Stomach smooth muscle (tissue), 2 donors: ENCODE measurements at regions not wholly inside any gene's neighbourhood (a gene's known extent, or its start where the extent isn't known, plus 50 kb on each side); places are given as distances from the start of the nearest gene placed in this dataset.

Experiments used
- H3K27ac ChIP-seq: one replicate; pipeline ENCODE4 v1.7.0; 2013; ENCODE audit warnings: mild to moderate bottlenecking, low read length, inconsistent platforms
- H3K27me3 ChIP-seq, 2 donors: one replicate each; pipeline ENCODE4 v1.7.0; 2013; ENCODE audit warnings: low read length in 2 of 2; ENCODE audit not compliant: insufficient read depth in 2 of 2, control insufficient read depth in 1 of 2
- H3K36me3 ChIP-seq, 2 donors: one replicate each; pipeline ENCODE4 v1.7.0; 2013; ENCODE audit warnings: low read length in 2 of 2; ENCODE audit not compliant: control insufficient read depth in 2 of 2, insufficient read depth in 2 of 2
- H3K4me1 ChIP-seq: one replicate; pipeline ENCODE4 v1.7.0; 2013; ENCODE audit warnings: low read length; ENCODE audit not compliant: control insufficient read depth, insufficient read depth
- H3K4me3 ChIP-seq, 2 donors: one replicate each; pipeline ENCODE4 v1.7.0; 2013; ENCODE audit warnings: low read length in 2 of 2
- H3K9ac ChIP-seq, 2 donors: one replicate each; pipeline ENCODE4 v1.7.0; 2013; ENCODE audit warnings: low read length in 2 of 2, mild to moderate bottlenecking in 1 of 2
- H3K9me3 ChIP-seq, 2 donors: one replicate each; pipeline ENCODE4 v1.7.0; 2013; ENCODE audit warnings: low read length in 2 of 2; ENCODE audit not compliant: control insufficient read depth in 2 of 2
- donor health status: healthy.
- donor health status: Pancreatic carcinoma.

DNA sequence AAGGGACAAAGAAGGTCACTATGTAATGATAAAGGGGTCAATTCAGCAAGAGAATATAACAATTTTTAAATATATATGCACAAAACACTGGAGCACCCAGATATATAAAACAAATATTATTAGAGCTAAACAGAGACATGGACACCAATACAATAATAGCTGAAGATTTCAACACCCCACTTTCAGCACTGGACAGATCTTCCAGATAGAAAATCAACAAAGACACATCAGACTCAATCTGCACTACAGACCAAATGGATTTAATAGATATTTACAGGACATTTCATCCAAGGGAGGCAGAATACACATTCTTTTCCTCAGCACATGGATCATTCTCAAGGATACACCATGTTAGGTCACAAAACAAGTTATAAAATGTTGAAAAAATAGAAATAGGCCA is 111.4 kb downstream of the SOX3 start:
- no peaks in the 10 kb centered on the region for H3K4me1 ChIP-seq
- no peak overlapping the region for H3K4me3 ChIP-seq
- H3K9ac ChIP-seq, result no peak overlapping the region
- H3K27ac ChIP-seq, result no peak overlapping the region
- H3K9me3 ChIP-seq, result no peaks in the 10 kb centered on the region
- H3K36me3 ChIP-seq, result no peaks in the 10 kb centered on the region
- H3K27me3 ChIP-seq, result no peaks in the 10 kb centered on the region

DNA sequence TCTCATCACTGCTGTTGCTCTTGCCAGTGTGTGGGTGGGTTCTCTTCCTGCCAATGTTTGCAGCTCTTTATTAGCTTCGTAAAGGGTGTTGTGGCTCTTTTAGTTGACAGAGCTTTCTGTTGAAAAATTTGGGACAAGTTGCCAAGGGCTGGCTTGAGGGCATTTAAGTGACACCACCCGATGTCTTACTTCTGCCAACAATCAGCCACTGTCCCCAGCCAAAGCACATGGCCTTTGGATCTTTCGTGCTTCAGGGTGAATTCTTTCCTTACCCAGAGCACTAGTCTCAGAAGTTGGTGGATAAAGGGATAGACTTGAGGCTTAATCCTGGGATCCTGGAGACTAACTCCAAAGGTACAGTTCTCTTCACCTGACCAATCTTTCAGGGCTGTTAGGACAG is 113.6 kb downstream of the SOX3 start:
- H3K27me3 ChIP-seq, result no peaks in the 10 kb centered on the region
- no peak overlapping the region for H3K27ac ChIP-seq
- no peak overlapping the region for H3K4me3 ChIP-seq
- no peaks in the 10 kb centered on the region for H3K9me3 ChIP-seq
- H3K4me1 ChIP-seq, result no peaks in the 10 kb centered on the region
- no peak overlapping the region for H3K9ac ChIP-seq
- no peaks in the 10 kb centered on the region for H3K36me3 ChIP-seq

DNA sequence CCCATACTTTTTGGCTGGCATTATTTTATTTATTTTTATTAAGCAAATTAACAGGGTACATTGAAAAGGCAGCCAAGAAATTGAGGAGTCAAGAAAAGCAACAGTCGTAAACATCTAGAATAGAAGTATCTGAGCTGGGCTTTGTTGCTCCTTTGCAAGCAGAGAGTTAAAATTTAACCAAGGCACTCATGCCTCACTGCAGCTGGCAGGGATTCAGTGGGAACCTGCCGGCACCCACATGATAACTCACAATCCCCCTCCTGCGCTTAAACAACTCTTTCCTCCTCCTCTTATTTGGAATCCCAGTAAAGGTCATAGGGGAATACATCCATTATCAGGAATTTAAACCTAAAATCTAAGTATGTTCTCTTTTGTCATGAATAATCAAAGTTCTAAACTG is 115.5 kb downstream of the SOX3 start:
- H3K4me1 ChIP-seq, result no peaks in the 10 kb centered on the region
- H3K9me3 ChIP-seq, result no peaks in the 10 kb centered on the region
- no peak overlapping the region for H3K27ac ChIP-seq
- no peak overlapping the region for H3K9ac ChIP-seq
- H3K36me3 ChIP-seq, result no peaks in the 10 kb centered on the region
- no peak overlapping the region for H3K4me3 ChIP-seq
- H3K27me3 ChIP-seq, result no peaks in the 10 kb centered on the region

DNA sequence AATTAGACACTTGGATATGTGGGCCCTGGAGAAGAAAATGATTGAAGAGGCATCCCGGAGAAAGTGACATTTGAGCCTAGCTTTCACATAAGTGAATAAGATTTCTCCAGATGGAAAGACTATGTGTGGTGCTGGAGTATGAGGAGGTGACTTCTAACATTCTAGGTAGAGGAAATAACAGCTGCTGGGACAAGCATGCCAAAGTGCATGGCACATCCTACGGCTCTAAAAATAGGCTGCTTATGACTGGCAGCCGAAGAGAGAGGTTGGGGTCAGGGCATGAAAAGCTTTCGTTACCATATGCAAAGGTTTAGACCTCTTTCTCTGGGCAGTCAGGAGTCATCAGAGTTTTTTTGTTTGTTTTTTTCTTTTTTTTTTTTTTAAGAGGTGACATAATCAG is 142.0 kb downstream of the SOX3 start:
- H3K9ac ChIP-seq, result no peak overlapping the region
- H3K4me3 ChIP-seq, result no peak overlapping the region
- no peak overlapping the region for H3K27ac ChIP-seq
- H3K36me3 ChIP-seq, result no peaks in the 10 kb centered on the region
- H3K27me3 ChIP-seq, result peaks cover 0 to 3% of the 10 kb centered on the region in 2 donors
- no peaks in the 10 kb centered on the region for H3K4me1 ChIP-seq
- H3K9me3 ChIP-seq, result no peaks in the 10 kb centered on the region

DNA sequence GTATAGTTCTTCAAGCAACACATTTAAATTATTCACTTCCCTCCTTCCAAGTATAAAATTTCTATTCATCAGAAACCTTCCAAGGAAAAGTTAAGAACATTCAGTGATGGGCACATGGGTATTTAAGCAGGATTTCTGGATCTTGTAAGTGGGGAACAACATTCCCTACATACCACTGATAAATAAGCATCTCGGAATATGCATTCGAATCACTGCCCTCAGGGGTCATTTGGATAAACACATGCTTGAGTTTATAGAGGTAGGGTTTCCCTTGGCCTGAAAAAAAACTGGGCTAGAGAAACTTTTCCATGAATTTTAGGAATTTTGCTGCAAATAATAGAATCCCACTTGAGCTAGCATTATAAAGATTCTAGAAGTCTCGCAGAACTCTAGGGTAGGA is 143.9 kb downstream of the SOX3 start:
- H3K9ac ChIP-seq, result no peak overlapping the region
- no peak overlapping the region for H3K27ac ChIP-seq
- peaks cover 0 to 4% of the 10 kb centered on the region in 2 donors for H3K27me3 ChIP-seq
- no peaks in the 10 kb centered on the region for H3K9me3 ChIP-seq
- no peak overlapping the region for H3K4me3 ChIP-seq
- no peaks in the 10 kb centered on the region for H3K36me3 ChIP-seq
- no peaks in the 10 kb centered on the region for H3K4me1 ChIP-seq

DNA sequence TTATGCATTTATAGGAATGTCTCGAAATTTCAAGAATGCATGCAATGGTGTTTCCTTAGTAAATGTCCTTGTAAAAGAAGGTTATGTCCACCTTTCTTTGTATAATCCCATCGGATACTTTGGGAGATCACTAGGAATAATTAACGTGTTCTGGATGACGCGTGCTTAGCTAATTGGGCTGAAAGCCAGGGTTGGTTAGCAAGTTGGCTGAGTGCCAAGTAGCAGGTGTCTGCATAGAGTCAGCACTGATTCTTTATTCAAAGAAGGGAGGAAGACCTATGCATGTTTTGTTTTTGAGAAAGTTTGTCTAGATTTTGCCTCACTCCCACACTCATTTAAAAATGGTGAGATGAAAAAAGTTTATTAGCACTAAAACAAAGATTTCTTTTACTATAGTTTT is 144.6 kb downstream of the SOX3 start:
- Histone ChIP-seq H3K36me3 (no peaks in the 10 kb centered on the region), H3K9ac (no peak overlapping the region), H3K4me1 (no peaks in the 10 kb centered on the region), H3K9me3 (no peaks in the 10 kb centered on the region), H3K27me3 (peaks cover 0 to 5% of the 10 kb centered on the region in 2 donors), H3K4me3 (no peak overlapping the region), H3K27ac (no peak overlapping the region)

DNA sequence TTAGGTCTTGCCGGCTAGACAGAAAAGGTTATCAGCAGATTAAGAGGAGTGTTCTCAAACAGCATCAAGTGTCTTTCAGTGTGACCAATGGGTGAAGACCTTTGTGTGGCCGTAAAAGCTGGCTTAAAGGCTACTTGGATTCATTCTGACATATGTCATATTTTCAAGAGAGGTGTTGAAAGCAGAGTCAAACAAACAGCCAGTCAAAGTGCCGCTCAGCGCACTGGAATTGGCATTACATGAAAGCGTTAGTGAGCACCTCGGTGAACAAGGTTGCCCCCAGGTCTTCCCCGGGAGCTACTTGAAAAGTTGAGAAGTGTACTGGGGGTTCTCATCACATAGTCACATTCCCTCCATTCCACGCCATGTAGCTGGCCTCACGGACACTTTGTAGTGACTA is 148.9 kb downstream of the SOX3 start:
- no peaks in the 10 kb centered on the region for H3K4me1 ChIP-seq
- H3K4me3 ChIP-seq, result no peak overlapping the region
- H3K9ac ChIP-seq, result no peak overlapping the region
- no peaks in the 10 kb centered on the region for H3K9me3 ChIP-seq
- H3K36me3 ChIP-seq, result no peaks in the 10 kb centered on the region
- peaks cover 0 to 9% of the 10 kb centered on the region in 2 donors for H3K27me3 ChIP-seq
- H3K27ac ChIP-seq, result no peak overlapping the region

DNA sequence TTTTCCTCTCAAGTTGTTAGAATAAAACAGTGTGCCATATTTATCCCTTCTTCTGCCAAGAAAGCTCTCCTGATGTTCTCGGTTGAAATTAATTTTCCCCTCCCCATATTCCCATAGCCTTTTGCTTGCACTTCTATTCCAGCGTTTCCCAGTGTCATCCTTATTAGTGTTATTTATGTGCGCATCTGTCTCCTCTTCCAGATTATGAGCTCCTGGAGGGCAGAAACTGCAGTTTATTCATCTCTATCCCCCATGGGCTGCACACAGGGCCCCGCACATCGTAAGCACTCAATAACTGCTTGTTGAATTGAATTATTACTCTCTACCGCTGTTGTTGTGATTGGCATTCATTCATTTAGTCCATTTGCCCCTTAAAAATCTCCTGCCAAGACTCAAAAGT is 149.4 kb downstream of the SOX3 start:
- Histone ChIP-seq H3K4me1 (no peaks in the 10 kb centered on the region), H3K4me3 (no peak overlapping the region), H3K9ac (no peak overlapping the region), H3K9me3 (no peaks in the 10 kb centered on the region), H3K27me3 (peaks cover 0 to 9% of the 10 kb centered on the region in 2 donors), H3K27ac (no peak overlapping the region), H3K36me3 (no peaks in the 10 kb centered on the region)

DNA sequence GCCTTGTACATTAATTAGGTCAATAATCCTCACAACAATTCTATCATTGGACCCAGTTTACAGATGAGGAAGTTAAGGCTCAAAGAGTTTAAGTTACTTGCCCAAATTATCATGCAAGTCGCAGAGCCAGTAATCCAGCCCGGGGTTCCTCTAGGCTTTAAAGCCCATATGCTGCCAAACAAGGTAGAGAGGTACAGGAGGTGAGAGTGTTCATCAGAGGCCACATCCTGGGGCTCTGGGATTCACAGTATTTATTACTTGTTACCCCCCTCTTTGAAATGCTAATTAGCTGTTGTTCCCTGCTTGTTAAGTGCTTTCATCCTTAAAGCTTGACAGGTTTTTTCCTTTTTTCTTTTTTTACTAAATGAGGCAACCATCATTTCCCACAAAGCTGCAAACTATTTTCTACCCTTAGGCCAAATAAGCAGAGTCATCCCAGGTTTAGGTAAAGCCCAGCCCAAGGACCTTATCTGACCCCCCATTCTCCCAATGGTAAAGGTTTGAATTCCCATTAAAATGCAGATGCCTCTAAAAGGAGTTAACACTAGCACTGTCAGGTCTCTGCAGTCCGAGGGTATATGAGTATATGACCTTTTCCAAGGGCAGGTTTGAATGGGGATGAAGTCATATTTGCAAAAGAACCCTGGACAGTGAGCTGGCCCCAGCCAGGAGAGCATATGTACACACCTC is 150.3 kb downstream of the SOX3 start:
- Histone ChIP-seq H3K9ac (no peak overlapping the region), H3K4me1 (no peaks in the 10 kb centered on the region), H3K27ac (no peak overlapping the region), H3K9me3 (no peaks in the 10 kb centered on the region), H3K4me3 (no peak overlapping the region), H3K27me3 (peaks cover 0 to 9% of the 10 kb centered on the region in 2 donors), H3K36me3 (no peaks in the 10 kb centered on the region)

DNA sequence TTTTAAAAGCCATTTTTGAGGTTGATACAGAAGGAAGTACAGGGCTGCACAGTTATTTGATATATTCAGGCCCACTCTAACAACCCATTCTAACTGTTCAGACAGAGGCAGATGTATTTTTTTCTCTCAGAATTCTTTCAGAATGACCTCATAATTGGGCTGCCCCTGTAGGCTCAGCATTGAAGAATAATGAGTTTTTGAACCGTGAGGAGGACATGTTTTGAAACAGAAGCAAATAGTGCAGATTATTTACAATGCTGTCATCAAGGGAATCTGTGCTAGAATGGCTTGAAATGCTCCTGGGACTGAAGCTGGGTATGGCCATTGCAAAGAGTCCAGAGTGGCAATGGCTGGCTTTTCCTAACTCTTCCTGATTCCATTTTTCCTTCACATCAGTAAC is 158.1 kb downstream of the SOX3 start:
- Histone ChIP-seq H3K36me3 (no peaks in the 10 kb centered on the region), H3K27ac (no peak overlapping the region), H3K9ac (no peak overlapping the region)

DNA sequence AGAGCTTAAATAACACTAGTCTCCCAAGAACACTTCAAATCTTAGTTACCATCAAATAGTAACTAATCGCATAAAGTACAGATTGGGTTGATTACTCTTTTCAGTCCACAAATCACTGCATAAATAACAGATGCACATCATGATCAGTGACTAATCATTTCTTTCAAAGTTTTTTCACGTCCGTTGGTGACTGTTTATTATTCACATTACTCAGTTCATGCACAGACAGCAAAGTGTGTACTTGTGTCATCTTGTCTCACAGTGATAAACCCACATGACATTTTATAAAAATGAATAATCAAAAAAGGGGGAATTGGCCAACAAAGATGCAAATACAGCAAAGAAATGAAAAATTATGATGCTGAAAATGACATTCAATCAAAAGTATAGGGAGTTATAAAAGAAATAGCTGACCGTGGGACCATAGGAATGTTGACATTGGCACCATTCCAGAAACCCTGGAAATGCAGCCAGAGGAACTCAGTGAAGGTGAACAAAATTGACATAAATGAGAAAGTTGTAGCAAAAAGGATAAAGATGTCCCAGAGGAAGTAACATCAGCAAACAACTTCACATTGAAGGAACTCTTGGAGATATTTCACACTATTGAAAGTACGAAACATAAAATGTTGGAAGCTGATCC is 161.5 kb downstream of the SOX3 start:
- Histone ChIP-seq H3K9ac (no peak overlapping the region), H3K4me3 (no peak overlapping the region), H3K4me1 (no peaks in the 10 kb centered on the region), H3K27ac (no peak overlapping the region), H3K9me3 (no peaks in the 10 kb centered on the region), H3K27me3 (no peaks in the 10 kb centered on the region), H3K36me3 (no peaks in the 10 kb centered on the region)

More for the DNA sequence above, 158.1 kb downstream of the SOX3 start:
- Histone ChIP-seq H3K4me1 (no peaks in the 10 kb centered on the region), H3K9me3 (no peaks in the 10 kb centered on the region), H3K27me3 (no peaks in the 10 kb centered on the region), H3K4me3 (no peak overlapping the region)
